CD4-positive, alpha-beta T cell (primary cell): ENCODE measurements at regions not wholly inside any gene's neighbourhood (a gene's known extent, or its start where the extent isn't known, plus 50 kb on each side); places are given as distances from the start of the nearest gene placed in this dataset.

Experiments used
- ATAC-seq: fragments of 200-7000 bp; cut with Tn5 transposase; one replicate; pipeline ENCODE4 v1.10.0; 2022; ENCODE audit warnings: mild to moderate bottlenecking; ENCODE audit not compliant: poor library complexity
- CTCF ChIA-PET: fragments of 350-600 bp; sonication (Branson Sonifier 250); formaldehyde crosslinking; loops from one replicate; lab custom pipeline; 2021; ENCODE audit warnings: antibody characterized with exemption, inconsistent platforms; lab: Charles Lee
- POLR2A ChIA-PET: fragments of 350-600 bp; sonication (Branson Sonifier 250); formaldehyde crosslinking; loops from one replicate; lab custom pipeline; 2021; ENCODE audit warnings: antibody characterized with exemption, inconsistent platforms; lab: Charles Lee
- DNase-seq, 14 experiments: peaks; one replicate each; pipeline ENCODE4 v3.0.0-alpha.2; 2013 to 2020; ENCODE audit warnings: mixed read lengths in 2 of 14
- H3K27ac ChIP-seq, 2 donors: one replicate each; pipeline versions ENCODE4 v1.5.1 to v1.7.0; 2013; ENCODE audit warnings: low read length in 2 of 2, low read depth in 1 of 2, mild to moderate bottlenecking in 1 of 2
- H3K27me3 ChIP-seq, 2 experiments: 1 replicate in 1 of 2; 2 replicates in 1 of 2; pipeline versions ENCODE4 v1.6.1 to v1.7.0; 2013; ENCODE audit warnings: low read length in 2 of 2, control low read depth in 1 of 2, mild to moderate bottlenecking in 1 of 2, moderate library complexity in 1 of 2; ENCODE audit not compliant: insufficient read depth in 2 of 2, control insufficient read depth in 1 of 2
- H3K36me3 ChIP-seq: one replicate; pipeline ENCODE4 v1.6.1; 2013; ENCODE audit warnings: low read length, control low read depth; ENCODE audit not compliant: insufficient read depth
- H3K4me1 ChIP-seq: one replicate; pipeline ENCODE4 v1.6.1; 2013; ENCODE audit warnings: low read length, control low read depth; ENCODE audit not compliant: insufficient read depth
- H3K4me3 ChIP-seq: one replicate; pipeline ENCODE4 v1.5.1; 2013; ENCODE audit warnings: mild to moderate bottlenecking, low read length, moderate library complexity
- H3K9me3 ChIP-seq, 2 experiments: 1 replicate in 1 of 2; 2 replicates in 1 of 2; pipeline versions ENCODE4 v1.6.1 to v1.7.0; 2013; ENCODE audit warnings: low read length in 2 of 2, mild to moderate bottlenecking in 2 of 2, control low read depth in 1 of 2, moderate library complexity in 1 of 2; ENCODE audit not compliant: control insufficient read depth in 1 of 2, insufficient read depth in 1 of 2
- H3K27ac Mint-ChIP-seq: one replicate; pipeline ENCODE4 v1.8.0; 2020; ENCODE audit warnings: mixed read lengths
- H3K27me3 Mint-ChIP-seq: one replicate; pipeline ENCODE4 v1.8.0; 2021; ENCODE audit warnings: mixed read lengths
- H3K36me3 Mint-ChIP-seq: one replicate; pipeline ENCODE4 v1.8.0; 2021; ENCODE audit warnings: low read depth, mixed read lengths
- H3K4me1 Mint-ChIP-seq: one replicate; pipeline ENCODE4 v1.8.0; 2021; ENCODE audit warnings: low read depth, mixed read lengths
- H3K4me3 Mint-ChIP-seq: one replicate; pipeline ENCODE4 v1.8.0; 2020; ENCODE audit warnings: mild to moderate bottlenecking, mixed read lengths
- H3K9me3 Mint-ChIP-seq: one replicate; pipeline ENCODE4 v1.8.0; 2020; ENCODE audit warnings: mixed read lengths
- intact Hi-C, 2 experiments: fragments of 100-400 bp; cut with DNase I in 1 of 2; cut with micrococcal nuclease in 1 of 2; formaldehyde crosslinking; loops; one replicate each; pipeline versions ENCODE4 v1.15.1 to v1.9.0; 2023 to 2025; cut with DNase I, micrococcal nuclease
- TF ChIP-seq, protein P1 (sequence below): fragments of 200-600 bp; IDR thresholded peaks from one replicate; pipeline ENCODE4 v1.8.0; 2022; ENCODE audit warnings: antibody characterized with exemption, mild to moderate bottlenecking

DNA sequence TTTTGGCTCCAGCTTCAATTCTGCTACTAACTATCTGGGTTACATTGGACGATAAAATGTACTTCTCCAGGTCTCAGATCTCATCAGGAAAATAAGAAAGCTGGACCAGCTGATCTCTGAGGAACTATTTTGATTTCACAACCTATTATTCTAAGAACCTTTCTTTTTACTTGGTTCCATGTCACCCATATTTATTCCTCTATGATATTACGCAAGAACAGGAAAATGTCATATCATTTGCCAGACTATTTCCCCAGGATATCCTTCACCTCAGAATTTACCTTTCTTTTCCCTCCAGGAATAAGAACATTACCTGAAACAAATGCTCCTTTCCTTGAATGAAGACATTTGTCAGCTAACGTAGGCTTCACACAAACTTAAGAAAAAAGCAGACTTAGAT lies 387.5 kb upstream of the RAG2 start:
- no peak overlapping the region for H3K4me3 ChIP-seq
- H3K9me3 Mint-ChIP-seq = peaks cover 8% of the 10 kb centered on the region
- H3K27ac ChIP-seq = no peak overlapping the region
- H3K36me3 Mint-ChIP-seq = no peaks in the 10 kb centered on the region
- no peaks in the 10 kb centered on the region for H3K4me1 ChIP-seq
- ChIA-PET CTCF (no interaction called here), POLR2A (no interaction called here)
- DNase-seq (no peak), ATAC-seq (no peak)
- no peaks in the 10 kb centered on the region for H3K36me3 ChIP-seq
- intact Hi-C loops = no loop called here
- no peaks in the 10 kb centered on the region for H3K4me1 Mint-ChIP-seq
- H3K27me3 ChIP-seq = no peaks in the 10 kb centered on the region
- no peak overlapping the region for H3K4me3 Mint-ChIP-seq
- TF ChIP-seq, protein P1, sequence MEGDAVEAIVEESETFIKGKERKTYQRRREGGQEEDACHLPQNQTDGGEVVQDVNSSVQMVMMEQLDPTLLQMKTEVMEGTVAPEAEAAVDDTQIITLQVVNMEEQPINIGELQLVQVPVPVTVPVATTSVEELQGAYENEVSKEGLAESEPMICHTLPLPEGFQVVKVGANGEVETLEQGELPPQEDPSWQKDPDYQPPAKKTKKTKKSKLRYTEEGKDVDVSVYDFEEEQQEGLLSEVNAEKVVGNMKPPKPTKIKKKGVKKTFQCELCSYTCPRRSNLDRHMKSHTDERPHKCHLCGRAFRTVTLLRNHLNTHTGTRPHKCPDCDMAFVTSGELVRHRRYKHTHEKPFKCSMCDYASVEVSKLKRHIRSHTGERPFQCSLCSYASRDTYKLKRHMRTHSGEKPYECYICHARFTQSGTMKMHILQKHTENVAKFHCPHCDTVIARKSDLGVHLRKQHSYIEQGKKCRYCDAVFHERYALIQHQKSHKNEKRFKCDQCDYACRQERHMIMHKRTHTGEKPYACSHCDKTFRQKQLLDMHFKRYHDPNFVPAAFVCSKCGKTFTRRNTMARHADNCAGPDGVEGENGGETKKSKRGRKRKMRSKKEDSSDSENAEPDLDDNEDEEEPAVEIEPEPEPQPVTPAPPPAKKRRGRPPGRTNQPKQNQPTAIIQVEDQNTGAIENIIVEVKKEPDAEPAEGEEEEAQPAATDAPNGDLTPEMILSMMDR = no peak
- peaks cover 0 to 8% of the 10 kb centered on the region in 2 experiments for H3K9me3 ChIP-seq
- H3K27ac Mint-ChIP-seq = no peak overlapping the region
- H3K27me3 Mint-ChIP-seq = no peaks in the 10 kb centered on the region

DNA sequence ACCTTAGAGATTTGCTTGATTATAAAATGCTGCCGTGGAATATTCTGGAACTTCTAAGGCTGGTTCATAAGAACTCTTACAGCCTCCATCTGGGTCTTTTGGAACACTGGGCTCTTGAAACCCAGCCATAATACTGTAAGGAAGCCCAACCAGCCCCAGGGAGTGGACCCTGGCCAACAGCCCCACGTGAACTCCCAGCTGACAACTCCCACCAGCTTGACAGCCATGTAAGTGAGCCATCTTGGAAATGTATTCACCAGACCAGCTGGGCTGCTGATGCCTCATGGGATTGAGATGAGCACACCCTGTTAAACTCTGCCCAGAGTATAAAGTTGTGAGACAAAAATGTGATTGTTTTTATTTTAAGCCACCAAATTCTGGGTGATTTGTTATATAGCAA lies 378.7 kb upstream of the RAG2 start:
- no peak overlapping the region for H3K4me3 ChIP-seq
- peaks cover 3 to 20% of the 10 kb centered on the region in 2 experiments for H3K9me3 ChIP-seq
- intact Hi-C loops = no loop called here
- Mint-ChIP-seq H3K9me3 (peaks cover 15% of the 10 kb centered on the region), H3K27me3 (no peaks in the 10 kb centered on the region), H3K36me3 (no peaks in the 10 kb centered on the region), H3K27ac (no peak overlapping the region), H3K4me3 (no peak overlapping the region), H3K4me1 (no peaks in the 10 kb centered on the region)
- DNase-seq = no peak
- ChIA-PET POLR2A (no interaction called here), CTCF (no interaction called here)
- TF ChIP-seq, protein P1 = no peak
- no peak for ATAC-seq
- H3K27me3 ChIP-seq = no peaks in the 10 kb centered on the region
- no peaks in the 10 kb centered on the region for H3K36me3 ChIP-seq
- no peaks in the 10 kb centered on the region for H3K4me1 ChIP-seq
- H3K27ac ChIP-seq = no peak overlapping the region

DNA sequence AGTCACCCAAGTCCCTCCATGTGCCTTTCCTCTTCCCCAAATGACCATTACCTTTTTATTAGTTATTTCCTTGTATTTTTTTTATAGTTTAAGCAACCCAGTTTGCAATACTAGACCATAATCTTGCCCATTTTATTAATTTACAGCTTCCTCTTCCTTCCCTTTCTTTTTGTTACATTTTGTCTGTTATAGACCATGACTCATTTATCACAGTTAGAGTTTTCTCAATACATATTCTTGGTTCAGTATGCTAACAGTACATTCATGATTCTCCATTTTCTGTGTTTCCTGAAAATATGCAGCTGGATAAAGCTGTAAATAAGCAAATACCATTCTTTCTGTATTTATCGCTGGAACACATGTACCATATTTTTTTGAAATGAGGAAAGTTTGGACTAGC lies 376.7 kb upstream of the RAG2 start:
- no peak overlapping the region for H3K27ac ChIP-seq
- ATAC-seq (no peak), DNase-seq (no peak)
- no peaks in the 10 kb centered on the region for H3K36me3 ChIP-seq
- Mint-ChIP-seq H3K36me3 (no peaks in the 10 kb centered on the region), H3K4me3 (no peak overlapping the region), H3K27me3 (no peaks in the 10 kb centered on the region), H3K4me1 (no peaks in the 10 kb centered on the region), H3K9me3 (peaks cover 7% of the 10 kb centered on the region), H3K27ac (no peak overlapping the region)
- H3K4me3 ChIP-seq = no peak overlapping the region
- TF ChIP-seq, protein P1 = no peak
- ChIA-PET POLR2A (no interaction called here), CTCF (no interaction called here)
- H3K4me1 ChIP-seq = no peaks in the 10 kb centered on the region
- intact Hi-C loops = no loop called here
- H3K9me3 ChIP-seq = peaks cover 3 to 13% of the 10 kb centered on the region in 2 experiments
- no peaks in the 10 kb centered on the region for H3K27me3 ChIP-seq
